ENCODE measurements at regions not wholly inside any gene's neighbourhood (a gene's known extent, or its start where the extent isn't known, plus 50 kb on each side); places are given as distances from the start of the nearest gene placed in this dataset.

GRCh38 chr12:91384806-91385205, 202.2 kb upstream of the DCN start:
- in situ Hi-C loops (cut with MboI; ENCODE audit: low sequenced_read_pairs, unreplicated experiment): loop anchor here (25.0 kb wide), 3 partner anchors 752 to 1202 kb away; partner anchors contain the start of gene BTG1
- TF ChIP-seq, protein P1, sequence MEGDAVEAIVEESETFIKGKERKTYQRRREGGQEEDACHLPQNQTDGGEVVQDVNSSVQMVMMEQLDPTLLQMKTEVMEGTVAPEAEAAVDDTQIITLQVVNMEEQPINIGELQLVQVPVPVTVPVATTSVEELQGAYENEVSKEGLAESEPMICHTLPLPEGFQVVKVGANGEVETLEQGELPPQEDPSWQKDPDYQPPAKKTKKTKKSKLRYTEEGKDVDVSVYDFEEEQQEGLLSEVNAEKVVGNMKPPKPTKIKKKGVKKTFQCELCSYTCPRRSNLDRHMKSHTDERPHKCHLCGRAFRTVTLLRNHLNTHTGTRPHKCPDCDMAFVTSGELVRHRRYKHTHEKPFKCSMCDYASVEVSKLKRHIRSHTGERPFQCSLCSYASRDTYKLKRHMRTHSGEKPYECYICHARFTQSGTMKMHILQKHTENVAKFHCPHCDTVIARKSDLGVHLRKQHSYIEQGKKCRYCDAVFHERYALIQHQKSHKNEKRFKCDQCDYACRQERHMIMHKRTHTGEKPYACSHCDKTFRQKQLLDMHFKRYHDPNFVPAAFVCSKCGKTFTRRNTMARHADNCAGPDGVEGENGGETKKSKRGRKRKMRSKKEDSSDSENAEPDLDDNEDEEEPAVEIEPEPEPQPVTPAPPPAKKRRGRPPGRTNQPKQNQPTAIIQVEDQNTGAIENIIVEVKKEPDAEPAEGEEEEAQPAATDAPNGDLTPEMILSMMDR (IDR thresholded peaks at IDR 0.05; ENCODE audit: borderline replicate concordance, control extremely low read depth, extremely low read depth, insufficient read depth, missing control alignments): no peak
- no peak for DNase-seq (ENCODE audit: low spot score)

DNA sequence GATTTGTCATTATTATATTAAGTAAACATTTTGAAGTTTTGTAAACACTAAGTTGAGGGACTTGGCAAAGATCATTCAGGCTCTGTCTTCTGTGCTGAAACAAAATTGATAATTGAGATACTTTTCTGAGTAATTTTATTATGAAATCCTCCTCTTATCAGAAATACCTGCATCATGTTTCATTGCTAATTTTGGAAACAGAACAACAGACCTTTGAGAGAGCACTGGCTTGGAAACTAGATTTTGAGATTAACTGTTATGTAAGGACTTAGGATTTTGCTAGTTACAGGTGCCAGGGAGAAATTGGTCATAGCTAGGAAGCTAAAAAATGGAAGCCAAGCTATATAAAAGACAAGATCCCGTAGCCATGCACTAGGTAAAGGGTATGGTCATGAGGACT, 201.7 kb upstream of the DCN start:
- in situ Hi-C loops (cut with MboI; ENCODE audit: low sequenced_read_pairs, unreplicated experiment): loop anchor here (25.0 kb wide), 3 partner anchors 753 to 1203 kb away; partner anchors contain the start of gene BTG1
- no peak for DNase-seq (ENCODE audit: low spot score)
- TF ChIP-seq, protein P1 (IDR thresholded peaks at IDR 0.05; ENCODE audit: borderline replicate concordance, control extremely low read depth, extremely low read depth, insufficient read depth, missing control alignments): no peak

- no peak for DNase-seq (ENCODE audit: low spot score)
- in situ Hi-C loops (cut with MboI; ENCODE audit: low sequenced_read_pairs, unreplicated experiment): loop anchor here (25.0 kb wide), 3 partner anchors 754 to 1204 kb away; partner anchors contain the start of gene BTG1
- TF ChIP-seq, protein P1 (IDR thresholded peaks at IDR 0.05; ENCODE audit: borderline replicate concordance, control extremely low read depth, extremely low read depth, insufficient read depth, missing control alignments): no peak
Measured at GRCh38 chr12:91383099-91383498, 200.5 kb upstream of the DCN start.

GRCh38 chr12:91382081-91382543, 199.5 kb upstream of the DCN start:
- in situ Hi-C loops (cut with MboI; ENCODE audit: low sequenced_read_pairs, unreplicated experiment): loop anchor here (25.0 kb wide), 3 partner anchors 755 to 1205 kb away; partner anchors contain the start of gene BTG1
- TF ChIP-seq, protein P1 (IDR thresholded peaks at IDR 0.05; ENCODE audit: borderline replicate concordance, control extremely low read depth, extremely low read depth, insufficient read depth, missing control alignments): peak; percentile 65
- peak; percentile 16 for DNase-seq (ENCODE audit: low spot score)

DNA sequence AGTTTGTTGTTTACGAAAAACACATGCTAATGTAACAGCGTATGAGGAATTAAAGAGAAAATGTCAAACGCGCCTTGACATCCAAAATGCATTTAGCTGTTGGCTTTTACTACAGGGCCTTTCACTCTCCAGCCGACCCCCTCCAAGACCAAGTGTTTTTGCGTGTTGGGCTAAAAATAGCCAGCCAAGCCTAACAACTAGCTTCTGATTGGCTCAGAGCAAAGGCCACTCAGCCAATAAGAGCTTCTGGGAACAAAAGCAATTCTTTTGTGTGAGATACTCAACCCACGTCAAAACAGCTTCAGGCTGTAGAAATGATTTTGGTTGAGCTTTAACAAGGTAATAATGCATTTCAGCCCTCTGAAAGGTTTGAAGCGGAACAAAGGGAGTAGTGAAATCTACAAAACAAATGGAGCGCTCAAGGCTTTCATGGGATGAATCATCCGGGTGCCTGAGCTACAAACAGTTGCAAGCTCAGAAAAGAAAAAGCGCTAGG, 198.7 kb upstream of the DCN start:
- DNase-seq (ENCODE audit: low spot score): peak; percentile 12
- in situ Hi-C loops (cut with MboI; ENCODE audit: low sequenced_read_pairs, unreplicated experiment): loop anchor here (25.0 kb wide), 3 partner anchors 756 to 1206 kb away; partner anchors contain the start of gene BTG1
- TF ChIP-seq, protein P1 (IDR thresholded peaks at IDR 0.05; ENCODE audit: borderline replicate concordance, control extremely low read depth, extremely low read depth, insufficient read depth, missing control alignments): no peak

- TF ChIP-seq, protein P1 (IDR thresholded peaks at IDR 0.05; ENCODE audit: borderline replicate concordance, control extremely low read depth, extremely low read depth, insufficient read depth, missing control alignments): no peak
- in situ Hi-C loops (cut with MboI; ENCODE audit: low sequenced_read_pairs, unreplicated experiment): loop anchor here (25.0 kb wide), 3 partner anchors 757 to 1207 kb away; partner anchors contain the start of gene BTG1
- DNase-seq (ENCODE audit: low spot score): no peak
Measured at GRCh38 chr12:91380631-91381030, 198.0 kb upstream of the DCN start.

Measured in GM13976 (cell line).